Left kidney (tissue), 1 donor: ENCODE measurements at regions not wholly inside any gene's neighbourhood (a gene's known extent, or its start where the extent isn't known, plus 50 kb on each side); places are given as distances from the start of the nearest gene placed in this dataset.

Source experiments
- DNase-seq: peaks from one replicate; pipeline ENCODE4 v3.0.0-alpha.2; 2013

GRCh38 chr2:150782613-150783012 lies 295.1 kb upstream of the RND3 start:
- no peak for DNase-seq

- DNase-seq, result no peak
Measured at GRCh38 chr2:150781142-150781541, 293.7 kb upstream of the RND3 start.

- no peak for DNase-seq
Measured at GRCh38 chr2:150778828-150779227, 291.4 kb upstream of the RND3 start.

- DNase-seq, result no peak
Measured at GRCh38 chr2:150769421-150769820, 282.0 kb upstream of the RND3 start.

GRCh38 chr2:150767991-150768746 lies 280.7 kb upstream of the RND3 start:
- DNase-seq, result peak; percentile 47

- no peak for DNase-seq
Measured at GRCh38 chr2:150762571-150762970, 275.1 kb upstream of the RND3 start.

GRCh38 chr2:150759531-150759930 lies 272.1 kb upstream of the RND3 start:
- no peak for DNase-seq

GRCh38 chr2:150759106-150759505 lies 271.6 kb upstream of the RND3 start:
- no peak for DNase-seq

GRCh38 chr2:150752229-150752628 lies 264.8 kb upstream of the RND3 start:
- no peak for DNase-seq

GRCh38 chr2:150750720-150751119 lies 263.3 kb upstream of the RND3 start:
- DNase-seq, result no peak

GRCh38 chr2:150742094-150742493 lies 254.6 kb upstream of the RND3 start:
- no peak for DNase-seq

- DNase-seq, result no peak
Measured at GRCh38 chr2:150735894-150736498, 248.5 kb upstream of the RND3 start.

GRCh38 chr2:150733051-150733618 lies 245.7 kb upstream of the RND3 start:
- DNase-seq, result no peak

- DNase-seq, result no peak
Measured at GRCh38 chr2:150732491-150732890, 245.0 kb upstream of the RND3 start.

- no peak for DNase-seq
Measured at GRCh38 chr2:150732064-150732463, 244.6 kb upstream of the RND3 start.

- no peak for DNase-seq
Measured at GRCh38 chr2:150729495-150729955, 242.1 kb upstream of the RND3 start.

- no peak for DNase-seq
Measured at GRCh38 chr2:150718280-150718679, 230.8 kb upstream of the RND3 start.

- DNase-seq, result no peak
Measured at GRCh38 chr2:150716186-150716585, 228.7 kb upstream of the RND3 start.

- DNase-seq, result no peak
Measured at GRCh38 chr2:150715501-150715900, 228.0 kb upstream of the RND3 start.

GRCh38 chr2:150710916-150711315 lies 223.4 kb upstream of the RND3 start:
- no peak for DNase-seq

GRCh38 chr2:150710041-150710440 lies 222.6 kb upstream of the RND3 start:
- no peak for DNase-seq

- no peak for DNase-seq
Measured at GRCh38 chr2:150706561-150706960, 219.1 kb upstream of the RND3 start.

- DNase-seq, result no peak
Measured at GRCh38 chr2:150705767-150706166, 218.3 kb upstream of the RND3 start.

- DNase-seq, result no peak
Measured at GRCh38 chr2:150705357-150705756, 217.9 kb upstream of the RND3 start.
